Activated naive CD8-positive, alpha-beta T cell (primary cell): ENCODE measurements at regions not wholly inside any gene's neighbourhood (a gene's known extent, or its start where the extent isn't known, plus 50 kb on each side); places are given as distances from the start of the nearest gene placed in this dataset.
"Not testable (repeated sequence)": the region's sequence is repeated elsewhere in the genome, so short reads cannot be mapped to it uniquely, and the experiment has no call there.

Experiments
- H3K27ac Mint-ChIP-seq: one replicate; pipeline ENCODE4 v1.8.0; 2021; ENCODE audit warnings: mixed read lengths
- H3K27me3 Mint-ChIP-seq: one replicate; pipeline ENCODE4 v1.8.0; 2021; ENCODE audit warnings: mixed read lengths
- H3K36me3 Mint-ChIP-seq: one replicate; pipeline ENCODE4 v1.8.0; 2021; ENCODE audit warnings: mixed read lengths
- H3K4me1 Mint-ChIP-seq: one replicate; pipeline ENCODE4 v1.8.0; 2021; ENCODE audit warnings: low read depth, mixed read lengths
- H3K4me3 Mint-ChIP-seq: one replicate; pipeline ENCODE4 v1.8.0; 2021; ENCODE audit warnings: mild to moderate bottlenecking, mixed read lengths
- H3K9me3 Mint-ChIP-seq: one replicate; pipeline ENCODE4 v1.8.0; 2021; ENCODE audit warnings: low read depth, mixed read lengths

DNA sequence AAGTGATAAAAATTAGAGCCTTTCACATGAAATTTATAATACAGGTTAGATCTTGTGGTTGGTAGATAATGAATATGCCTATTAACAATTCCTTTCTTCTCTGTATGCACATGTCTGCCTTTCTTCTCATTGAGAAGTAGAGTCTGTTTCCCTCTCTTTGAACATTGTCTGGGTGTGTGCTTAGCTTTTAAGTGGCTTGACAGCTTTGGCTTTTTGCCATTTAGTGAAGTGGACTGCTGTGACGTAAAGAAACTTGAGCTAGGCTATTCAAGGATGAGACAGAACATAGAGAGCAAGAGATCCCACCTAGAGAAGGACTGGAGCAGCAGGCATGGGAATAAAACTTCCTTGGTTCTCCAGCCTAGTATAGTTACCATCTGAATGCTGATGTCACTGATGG, 996.7 kb upstream of the CELF2 start:
- H3K36me3 Mint-ChIP-seq = no peaks in the 10 kb centered on the region
- H3K27ac Mint-ChIP-seq = no peak overlapping the region
- no peaks in the 10 kb centered on the region for H3K4me1 Mint-ChIP-seq
- peaks cover 4% of the 10 kb centered on the region for H3K27me3 Mint-ChIP-seq
- H3K4me3 Mint-ChIP-seq = no peak overlapping the region
- peaks cover 8% of the 10 kb centered on the region for H3K9me3 Mint-ChIP-seq

DNA sequence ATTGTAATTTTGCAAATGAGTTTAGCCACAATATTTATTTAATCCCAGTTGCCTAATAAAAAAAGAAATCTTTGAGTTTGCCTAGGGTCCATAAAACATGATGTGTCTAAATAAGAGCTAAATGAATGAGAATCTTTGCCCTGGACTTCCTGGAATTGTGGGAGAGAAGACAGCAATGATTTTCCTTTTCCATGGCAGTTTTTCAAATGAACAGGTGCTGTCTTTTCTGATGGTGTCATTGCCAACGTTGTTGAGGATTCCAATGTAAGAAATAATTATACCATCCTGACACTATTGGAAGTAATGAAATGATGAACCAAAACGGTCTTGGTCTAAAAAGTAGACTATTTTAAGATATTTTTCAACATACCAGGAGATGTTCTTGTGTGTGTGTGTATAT, 984.7 kb upstream of the CELF2 start:
- Mint-ChIP-seq H3K27me3 (peaks cover 2% of the 10 kb centered on the region), H3K36me3 (no peaks in the 10 kb centered on the region), H3K4me1 (no peaks in the 10 kb centered on the region), H3K27ac (no peak overlapping the region), H3K9me3 (no peaks in the 10 kb centered on the region), H3K4me3 (no peak overlapping the region)

DNA sequence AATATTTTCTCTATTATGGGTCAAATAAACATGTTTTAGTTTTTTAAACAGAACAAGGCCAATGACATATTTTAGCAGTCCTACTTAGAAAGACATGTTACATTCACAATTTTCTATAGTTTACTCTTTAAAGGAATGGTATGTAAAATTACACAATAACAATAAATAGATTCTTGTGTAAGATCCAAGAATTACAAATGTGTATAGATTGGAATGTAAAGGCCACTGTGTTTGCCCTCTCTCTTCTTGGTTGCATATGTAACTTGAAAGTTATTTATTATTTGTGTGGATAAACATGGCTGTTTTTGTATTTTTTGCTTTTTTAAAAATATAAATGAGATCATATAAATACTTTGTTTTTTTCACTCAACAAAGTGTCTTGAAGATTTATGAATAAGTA, 979.3 kb upstream of the CELF2 start:
- Mint-ChIP-seq H3K27ac (no peak overlapping the region), H3K4me3 (no peak overlapping the region), H3K4me1 (no peaks in the 10 kb centered on the region), H3K9me3 (no peaks in the 10 kb centered on the region), H3K36me3 (no peaks in the 10 kb centered on the region), H3K27me3 (peaks cover 2% of the 10 kb centered on the region)

- Mint-ChIP-seq H3K9me3 (no peaks in the 10 kb centered on the region), H3K36me3 (no peaks in the 10 kb centered on the region), H3K27ac (no peak overlapping the region), H3K4me3 (no peak overlapping the region), H3K27me3 (peaks cover 2% of the 10 kb centered on the region), H3K4me1 (no peaks in the 10 kb centered on the region)
Observed at GRCh38 chr10:10039595-10039994, 978.1 kb upstream of the CELF2 start.

DNA sequence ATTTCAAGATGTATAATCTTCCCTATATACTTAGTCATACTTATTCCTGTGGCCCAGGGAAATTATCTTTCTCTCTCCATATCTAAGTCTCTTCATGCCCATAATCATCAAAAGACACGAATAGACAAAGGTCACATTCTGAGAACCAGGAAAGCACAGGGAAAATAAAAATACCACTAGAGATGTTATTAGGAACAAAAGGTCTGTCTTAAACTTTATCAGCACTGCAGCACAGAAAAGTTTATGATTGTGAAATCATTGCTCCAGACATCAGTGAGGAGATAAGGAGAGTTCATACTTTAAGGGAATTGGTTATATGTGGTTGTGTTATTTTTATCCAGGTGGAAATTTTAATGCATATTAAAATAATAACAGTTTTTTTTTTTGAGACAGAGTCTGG, 974.6 kb upstream of the CELF2 start:
- H3K27ac Mint-ChIP-seq = no peak overlapping the region
- H3K27me3 Mint-ChIP-seq = peaks cover 7% of the 10 kb centered on the region
- H3K9me3 Mint-ChIP-seq = no peaks in the 10 kb centered on the region
- H3K36me3 Mint-ChIP-seq = no peaks in the 10 kb centered on the region
- H3K4me3 Mint-ChIP-seq = no peak overlapping the region
- no peaks in the 10 kb centered on the region for H3K4me1 Mint-ChIP-seq

DNA sequence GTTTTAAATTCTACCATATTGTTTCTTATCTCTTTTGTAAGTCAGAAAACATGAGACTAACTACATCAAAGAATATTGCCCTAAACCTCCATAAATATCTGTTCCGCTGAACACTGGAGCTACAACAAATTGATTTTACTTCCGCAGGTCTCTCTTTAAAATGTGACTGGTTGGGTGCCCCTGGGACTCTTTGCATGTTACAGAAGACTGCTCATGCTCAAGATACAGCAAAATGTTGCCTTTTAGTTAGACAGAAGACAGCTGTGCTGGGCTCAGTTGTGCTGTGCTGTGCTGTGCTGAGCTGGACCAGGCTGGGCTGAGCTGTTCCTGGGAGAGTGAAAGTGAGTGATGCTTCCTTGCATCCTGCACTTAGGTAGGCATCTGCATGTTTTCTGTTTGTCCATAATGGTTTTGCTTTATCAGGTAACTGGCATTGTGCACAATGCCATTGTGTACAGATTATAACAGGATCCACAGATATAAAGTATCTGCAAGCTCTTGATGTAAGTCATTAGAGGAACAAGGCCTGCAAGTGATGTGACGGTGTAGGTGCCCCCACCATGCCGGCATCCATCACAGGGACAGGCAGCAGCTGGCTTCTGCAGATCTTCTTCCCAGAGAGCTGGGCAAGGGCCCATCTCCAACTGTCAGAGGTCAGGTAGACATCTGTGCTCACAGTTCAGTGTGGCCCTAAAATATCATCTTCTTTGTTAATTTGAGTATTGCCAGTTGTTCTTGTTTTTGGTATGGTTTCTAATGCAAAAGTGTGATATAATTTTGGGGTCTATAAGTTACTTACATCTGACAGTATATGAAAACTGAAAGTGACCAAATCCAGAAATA, 972.5 kb upstream of the CELF2 start:
- H3K4me1 Mint-ChIP-seq = no peaks in the 10 kb centered on the region
- H3K4me3 Mint-ChIP-seq = no peak overlapping the region
- peaks cover 7% of the 10 kb centered on the region for H3K27me3 Mint-ChIP-seq
- H3K27ac Mint-ChIP-seq = no peak overlapping the region
- no peaks in the 10 kb centered on the region for H3K36me3 Mint-ChIP-seq
- no peaks in the 10 kb centered on the region for H3K9me3 Mint-ChIP-seq

GRCh38 chr10:10045765-10046028, 972.0 kb upstream of the CELF2 start:
- no peak overlapping the region for H3K4me3 Mint-ChIP-seq
- peaks cover 7% of the 10 kb centered on the region for H3K27me3 Mint-ChIP-seq
- no peaks in the 10 kb centered on the region for H3K36me3 Mint-ChIP-seq
- no peaks in the 10 kb centered on the region for H3K4me1 Mint-ChIP-seq
- no peaks in the 10 kb centered on the region for H3K9me3 Mint-ChIP-seq
- H3K27ac Mint-ChIP-seq = no peak overlapping the region

- no peak overlapping the region for H3K27ac Mint-ChIP-seq
- peaks cover 5% of the 10 kb centered on the region for H3K27me3 Mint-ChIP-seq
- H3K4me1 Mint-ChIP-seq = no peaks in the 10 kb centered on the region
- no peak overlapping the region for H3K4me3 Mint-ChIP-seq
- no peaks in the 10 kb centered on the region for H3K9me3 Mint-ChIP-seq
- no peaks in the 10 kb centered on the region for H3K36me3 Mint-ChIP-seq
Observed at GRCh38 chr10:10047426-10047825, 970.2 kb upstream of the CELF2 start.

GRCh38 chr10:10053051-10053450, 964.6 kb upstream of the CELF2 start:
- Mint-ChIP-seq H3K27me3 (peaks cover 5% of the 10 kb centered on the region), H3K4me3 (no peak overlapping the region), H3K4me1 (no peaks in the 10 kb centered on the region), H3K9me3 (no peaks in the 10 kb centered on the region), H3K27ac (no peak overlapping the region), H3K36me3 (no peaks in the 10 kb centered on the region)

DNA sequence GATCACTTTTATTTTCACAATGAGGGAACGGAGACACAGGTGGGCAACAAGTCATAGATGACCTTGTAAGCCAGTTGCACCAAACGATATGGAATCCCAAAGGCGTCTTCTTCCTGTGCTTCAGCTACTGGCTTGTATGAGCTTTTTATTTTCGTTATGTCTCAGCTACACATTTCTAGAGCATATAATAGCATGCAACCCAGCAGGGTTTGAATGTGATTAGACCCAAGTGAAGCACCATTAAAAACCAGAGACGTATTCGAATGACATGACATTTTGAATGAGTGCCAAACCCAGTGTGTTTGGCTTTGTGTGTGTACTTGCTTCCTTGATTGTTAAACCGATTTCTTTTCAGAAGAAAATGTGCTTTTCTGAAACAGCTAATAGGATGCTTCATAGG, 963.2 kb upstream of the CELF2 start:
- no peak overlapping the region for H3K27ac Mint-ChIP-seq
- no peaks in the 10 kb centered on the region for H3K36me3 Mint-ChIP-seq
- no peak overlapping the region for H3K4me3 Mint-ChIP-seq
- no peaks in the 10 kb centered on the region for H3K9me3 Mint-ChIP-seq
- H3K27me3 Mint-ChIP-seq = peaks cover 5% of the 10 kb centered on the region
- no peaks in the 10 kb centered on the region for H3K4me1 Mint-ChIP-seq

DNA sequence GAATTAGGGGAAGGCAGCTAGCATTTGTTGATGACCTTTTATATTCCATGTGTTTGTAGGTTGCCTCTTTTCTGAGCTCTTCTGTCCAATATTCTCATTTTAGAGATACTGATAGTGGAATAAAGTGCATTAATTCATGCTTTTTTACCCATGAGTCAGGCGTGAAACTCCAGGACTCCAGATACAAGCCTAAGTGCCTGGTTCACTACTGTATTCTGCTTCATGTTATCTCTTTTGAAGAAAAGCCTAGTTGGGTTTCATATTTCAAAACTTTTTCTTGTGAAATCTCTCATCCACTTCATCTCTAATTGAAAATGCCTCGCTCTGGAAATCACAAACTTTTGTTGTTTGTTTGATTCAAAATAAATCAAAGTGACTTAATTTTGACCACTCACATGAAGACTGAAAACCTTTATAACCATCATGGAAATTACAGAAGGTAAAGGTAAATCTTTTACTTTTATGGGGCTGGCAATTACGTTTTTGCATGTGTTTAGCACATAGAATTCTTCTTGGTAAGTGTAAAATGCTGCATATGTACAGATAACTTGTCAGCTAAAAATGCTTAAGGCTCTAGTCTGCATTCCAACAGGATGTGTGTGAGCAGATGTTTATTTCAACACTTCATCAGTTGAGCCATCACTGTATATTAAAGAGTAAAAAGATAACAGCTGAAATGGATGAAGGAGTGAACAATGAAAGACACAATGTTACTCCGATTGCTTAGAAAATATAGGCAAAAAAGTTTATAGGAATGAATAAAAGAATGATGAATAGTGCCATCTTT, 961.8 kb upstream of the CELF2 start:
- H3K9me3 Mint-ChIP-seq = no peaks in the 10 kb centered on the region
- no peak overlapping the region for H3K27ac Mint-ChIP-seq
- no peak overlapping the region for H3K4me3 Mint-ChIP-seq
- H3K36me3 Mint-ChIP-seq = no peaks in the 10 kb centered on the region
- H3K4me1 Mint-ChIP-seq = no peaks in the 10 kb centered on the region
- peaks cover 5% of the 10 kb centered on the region for H3K27me3 Mint-ChIP-seq

GRCh38 chr10:10056961-10057360, 960.7 kb upstream of the CELF2 start:
- Mint-ChIP-seq H3K27me3 (peaks cover 5% of the 10 kb centered on the region), H3K9me3 (no peaks in the 10 kb centered on the region), H3K4me3 (no peak overlapping the region), H3K27ac (no peak overlapping the region), H3K36me3 (no peaks in the 10 kb centered on the region), H3K4me1 (no peaks in the 10 kb centered on the region)

DNA sequence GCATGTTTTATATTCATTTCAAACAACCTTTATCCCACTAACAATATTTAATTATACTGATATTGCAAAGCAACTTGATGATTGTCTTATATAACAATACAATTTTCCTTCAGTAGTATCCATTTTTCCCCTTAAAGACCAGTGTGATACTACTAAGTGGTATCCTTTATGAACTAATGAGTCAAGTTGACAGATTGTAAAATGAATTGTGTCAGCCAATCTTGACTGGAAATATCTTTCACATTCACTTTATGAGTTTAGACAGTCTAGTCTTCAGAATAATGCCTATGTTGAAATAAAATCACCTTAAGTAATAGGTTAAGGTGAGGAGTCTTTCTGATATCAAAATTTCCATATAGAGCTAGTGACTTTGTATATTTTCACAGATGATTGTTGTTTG, 950.0 kb upstream of the CELF2 start:
- Mint-ChIP-seq H3K36me3 (no peaks in the 10 kb centered on the region), H3K27ac (no peak overlapping the region), H3K9me3 (no peaks in the 10 kb centered on the region), H3K27me3 (no peaks in the 10 kb centered on the region), H3K4me3 (no peak overlapping the region), H3K4me1 (no peaks in the 10 kb centered on the region)

DNA sequence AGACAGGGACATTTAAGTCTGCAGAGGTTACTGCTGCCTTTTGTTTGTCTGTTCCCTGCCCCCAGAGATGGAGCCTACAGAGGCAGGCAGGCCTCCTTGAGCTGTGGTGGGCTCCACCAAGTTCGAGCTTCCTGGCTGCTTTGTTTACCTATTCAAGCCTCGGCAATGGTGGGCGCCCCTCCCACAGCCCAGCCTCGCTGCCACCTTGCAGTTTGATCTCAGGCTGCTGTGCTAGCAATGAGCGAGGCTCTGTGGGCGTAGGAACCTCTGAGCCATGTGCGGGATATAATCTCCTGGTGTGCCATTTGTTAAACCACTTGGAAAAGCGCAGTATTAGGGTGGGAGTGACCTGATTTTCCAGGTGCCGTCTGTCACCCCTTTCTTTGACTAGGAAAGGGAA, 942.8 kb upstream of the CELF2 start:
- not testable (repeated sequence) for H3K9me3 Mint-ChIP-seq, H3K4me3 Mint-ChIP-seq, H3K27ac Mint-ChIP-seq, H3K4me1 Mint-ChIP-seq, H3K27me3 Mint-ChIP-seq, H3K36me3 Mint-ChIP-seq

- H3K4me3 Mint-ChIP-seq = no peak overlapping the region
- H3K4me1 Mint-ChIP-seq = no peaks in the 10 kb centered on the region
- H3K9me3 Mint-ChIP-seq = no peaks in the 10 kb centered on the region
- peaks cover 9% of the 10 kb centered on the region for H3K27me3 Mint-ChIP-seq
- no peak overlapping the region for H3K27ac Mint-ChIP-seq
- H3K36me3 Mint-ChIP-seq = no peaks in the 10 kb centered on the region
Observed at GRCh38 chr10:10078446-10078845, 939.2 kb upstream of the CELF2 start.

DNA sequence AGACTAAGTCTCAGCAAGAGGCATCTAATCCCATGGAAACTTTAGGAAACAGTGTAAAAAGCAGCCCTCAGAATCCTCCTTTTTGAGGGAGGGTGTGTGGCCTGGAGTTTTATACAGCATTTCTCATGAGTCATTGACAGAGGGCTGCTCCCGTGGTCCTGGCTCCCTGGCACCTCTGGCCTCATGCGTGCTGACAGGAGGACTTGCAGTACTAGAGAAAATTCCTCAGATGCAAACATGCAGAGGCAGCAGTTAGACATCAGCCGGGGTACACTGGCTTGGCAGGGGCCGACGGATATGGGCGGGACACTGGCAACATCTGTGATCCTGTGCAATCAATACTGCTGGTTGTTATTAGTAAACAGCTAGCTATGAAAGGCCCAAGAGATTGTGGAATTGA, 925.1 kb upstream of the CELF2 start:
- Mint-ChIP-seq H3K4me3 (no peak overlapping the region), H3K9me3 (no peaks in the 10 kb centered on the region), H3K27ac (no peak overlapping the region), H3K36me3 (no peaks in the 10 kb centered on the region), H3K27me3 (peaks cover 1% of the 10 kb centered on the region), H3K4me1 (no peaks in the 10 kb centered on the region)
